ENCODE measurements at regions not wholly inside any gene's neighbourhood (a gene's known extent, or its start where the extent isn't known, plus 50 kb on each side); places are given as distances from the start of the nearest gene placed in this dataset.

- no peak for TF ChIP-seq ZNF462 (CRISPR knock-in tag; IDR thresholded peaks at IDR 0.05)
- no peak for TF ChIP-seq ZNF331 (CRISPR knock-in tag; IDR thresholded peaks at IDR 0.05; ENCODE audit: low read depth)
- TF ChIP-seq CREB1 (CRISPR knock-in tag; IDR thresholded peaks at IDR 0.05; ENCODE audit: low read depth) = no peak
- no peak for TF ChIP-seq STAT1 (IDR thresholded peaks at IDR 0.05; ENCODE audit: unreplicated experiment)
- TF ChIP-seq ETS1 (IDR thresholded peaks at IDR 0.05) = no peak
- TF ChIP-seq POLR2AphosphoS5 (IDR thresholded peaks at IDR 0.05; ENCODE audit: low read depth) = no peak
These were observed 1730.8 kb upstream of the CELF4 start (continued) for GRCh38 chr18:39296293-39296888.

GRCh38 chr18:39276764-39277163 is 1711.2 kb upstream of the CELF4 start:
- Histone ChIP-seq H3K4me3 (no peak overlapping the region), H3K36me3 (ENCODE audit: insufficient read depth) (no peaks in the 10 kb centered on the region), H3K27me3 (ENCODE audit: insufficient read depth) (no peaks in the 10 kb centered on the region), H3F3A (replicated peaks; ENCODE audit: low read depth) (no peaks in the 10 kb centered on the region), H2AFZ (no peak overlapping the region), H4K20me1 (replicated peaks; ENCODE audit: insufficient read depth) (no peaks in the 10 kb centered on the region), H3K27ac (ENCODE audit: low read depth) (no peak overlapping the region), H3K4me1 (ENCODE audit: insufficient read depth) (peaks cover 17% of the 10 kb centered on the region; the same call in 1 of the 2 replicates), H3K9me2 (ENCODE audit: insufficient read depth) (peaks cover 14% of the 10 kb centered on the region; the same call in 1 of the 2 replicates), H3K4me2 (no peak overlapping the region), H3K79me2 (replicated peaks; ENCODE audit: insufficient read depth) (no peaks in the 10 kb centered on the region)
- Mint-ChIP-seq H3K4me1 (peaks cover 15% of the 10 kb centered on the region; the same call in 2 of the 3 replicates), H3K27ac (no peak overlapping the region), H3K27me3 (ENCODE audit: insufficient read depth, low read depth, poor library complexity) (no peaks in the 10 kb centered on the region), H3K4me3 (no peak overlapping the region), H3K9me3 (no peaks in the 10 kb centered on the region; the same call in 2 of the 3 replicates), H3K36me3 (ENCODE audit: low read depth) (no peaks in the 10 kb centered on the region)
- ATAC-seq (no peak), DNase-seq (ENCODE audit: low spot score) (no peak)
- TF ChIP-seq ETS1 (IDR thresholded peaks at IDR 0.05) = no peak
- TF ChIP-seq STAT1 (IDR thresholded peaks at IDR 0.05; ENCODE audit: unreplicated experiment) = no peak
- TF ChIP-seq REST (IDR thresholded peaks at IDR 0.05; ENCODE audit: unreplicated experiment) = no peak
- no peak for TF ChIP-seq POLR2AphosphoS5 (IDR thresholded peaks at IDR 0.05; ENCODE audit: low read depth)
- TF ChIP-seq EZH2phosphoT487 (IDR thresholded peaks at IDR 0.05; ENCODE audit: unreplicated experiment) = no peak
- TF ChIP-seq CTCF (conservative IDR thresholded peaks at IDR 0.05; ENCODE audit: low read depth in 2 of 2) = no peak
- TF ChIP-seq NANOG (IDR thresholded peaks at IDR 0.05; ENCODE audit: borderline replicate concordance) = no peak

Measured in GM23338 (cell line).